ENCODE measurements at regions not wholly inside any gene's neighbourhood (a gene's known extent, or its start where the extent isn't known, plus 50 kb on each side); places are given as distances from the start of the nearest gene placed in this dataset.

- no peak for TF ChIP-seq CTCF (IDR thresholded peaks at IDR 0.05; ENCODE audit: extremely low read depth, insufficient read depth, missing control alignments)
- in situ Hi-C loops (cut with MboI; ENCODE audit: low pct_unique_long_range_greater_than_20kb, low sequenced_read_pairs, unreplicated experiment), result no loop called here
- DNase-seq (ENCODE audit: low spot score), result no peak
Measured at GRCh38 chr6:139801571-139802321, 427.3 kb upstream of the CITED2 start.

GRCh38 chr6:139800837-139801236 lies 426.4 kb upstream of the CITED2 start:
- DNase-seq (ENCODE audit: low spot score), result no peak
- in situ Hi-C loops (cut with MboI; ENCODE audit: low pct_unique_long_range_greater_than_20kb, low sequenced_read_pairs, unreplicated experiment), result no loop called here
- TF ChIP-seq CTCF (IDR thresholded peaks at IDR 0.05; ENCODE audit: extremely low read depth, insufficient read depth, missing control alignments), result no peak

GRCh38 chr6:139790527-139790926 lies 416.1 kb upstream of the CITED2 start:
- in situ Hi-C loops (cut with MboI; ENCODE audit: low pct_unique_long_range_greater_than_20kb, low sequenced_read_pairs, unreplicated experiment), result no loop called here
- no peak for DNase-seq (ENCODE audit: low spot score)
- no peak for TF ChIP-seq CTCF (IDR thresholded peaks at IDR 0.05; ENCODE audit: extremely low read depth, insufficient read depth, missing control alignments)

GRCh38 chr6:139784222-139784769 lies 409.8 kb upstream of the CITED2 start:
- DNase-seq (ENCODE audit: low spot score), result no peak
- in situ Hi-C loops (cut with MboI; ENCODE audit: low pct_unique_long_range_greater_than_20kb, low sequenced_read_pairs, unreplicated experiment), result no loop called here
- TF ChIP-seq CTCF (IDR thresholded peaks at IDR 0.05; ENCODE audit: extremely low read depth, insufficient read depth, missing control alignments), result no peak

GRCh38 chr6:139779988-139780774 lies 405.7 kb upstream of the CITED2 start:
- DNase-seq (ENCODE audit: low spot score), result no peak
- no peak for TF ChIP-seq CTCF (IDR thresholded peaks at IDR 0.05; ENCODE audit: extremely low read depth, insufficient read depth, missing control alignments)
- in situ Hi-C loops (cut with MboI; ENCODE audit: low pct_unique_long_range_greater_than_20kb, low sequenced_read_pairs, unreplicated experiment), result no loop called here

GRCh38 chr6:139778688-139779087 lies 404.2 kb upstream of the CITED2 start:
- in situ Hi-C loops (cut with MboI; ENCODE audit: low pct_unique_long_range_greater_than_20kb, low sequenced_read_pairs, unreplicated experiment), result no loop called here
- DNase-seq (ENCODE audit: low spot score), result no peak
- TF ChIP-seq CTCF (IDR thresholded peaks at IDR 0.05; ENCODE audit: extremely low read depth, insufficient read depth, missing control alignments), result no peak
